VCaP (cell line): ENCODE measurements at regions not wholly inside any gene's neighbourhood (a gene's known extent, or its start where the extent isn't known, plus 50 kb on each side); places are given as distances from the start of the nearest gene placed in this dataset.

Experiments used
- H3K27ac ChIP-seq: fragments of 450-650 bp; 2 replicates; pipeline ENCODE4 v1.5.1; 2017
- CTCF ChIP-seq: fragments of 450-650 bp; conservative IDR thresholded peaks from 2 replicates; pipeline ENCODE4 v1.5.1; 2017; ENCODE audit warnings: mild to moderate bottlenecking, moderate library complexity

- no peak overlapping the region for H3K27ac ChIP-seq
- no peak for TF ChIP-seq CTCF
Observed at GRCh38 chr6:51322505-51322904, 503.8 kb downstream of the TFAP2B start.

- no peak for TF ChIP-seq CTCF
- H3K27ac ChIP-seq, result no peak overlapping the region
Observed at GRCh38 chr6:51323056-51323455, 504.4 kb downstream of the TFAP2B start.

- H3K27ac ChIP-seq, result no peak overlapping the region
- TF ChIP-seq CTCF, result no peak
Observed at GRCh38 chr6:51330971-51331370, 512.3 kb downstream of the TFAP2B start.

- no peak for TF ChIP-seq CTCF
- H3K27ac ChIP-seq, result no peak overlapping the region
Observed at GRCh38 chr6:51335543-51335942, 516.9 kb downstream of the TFAP2B start.

- no peak overlapping the region for H3K27ac ChIP-seq
- TF ChIP-seq CTCF, result no peak
Observed at GRCh38 chr6:51336185-51336584, 517.5 kb downstream of the TFAP2B start.

- H3K27ac ChIP-seq, result no peak overlapping the region
- TF ChIP-seq CTCF, result no peak
Observed at GRCh38 chr6:51337277-51337676, 518.6 kb downstream of the TFAP2B start.

- no peak overlapping the region for H3K27ac ChIP-seq
- TF ChIP-seq CTCF, result no peak
Observed at GRCh38 chr6:51339108-51339507, 520.4 kb downstream of the TFAP2B start.

GRCh38 chr6:51339728-51340127 is 521.1 kb downstream of the TFAP2B start:
- no peak for TF ChIP-seq CTCF
- H3K27ac ChIP-seq, result no peak overlapping the region
